ENCODE measurements at regions not wholly inside any gene's neighbourhood (a gene's known extent, or its start where the extent isn't known, plus 50 kb on each side); places are given as distances from the start of the nearest gene placed in this dataset.

DNA sequence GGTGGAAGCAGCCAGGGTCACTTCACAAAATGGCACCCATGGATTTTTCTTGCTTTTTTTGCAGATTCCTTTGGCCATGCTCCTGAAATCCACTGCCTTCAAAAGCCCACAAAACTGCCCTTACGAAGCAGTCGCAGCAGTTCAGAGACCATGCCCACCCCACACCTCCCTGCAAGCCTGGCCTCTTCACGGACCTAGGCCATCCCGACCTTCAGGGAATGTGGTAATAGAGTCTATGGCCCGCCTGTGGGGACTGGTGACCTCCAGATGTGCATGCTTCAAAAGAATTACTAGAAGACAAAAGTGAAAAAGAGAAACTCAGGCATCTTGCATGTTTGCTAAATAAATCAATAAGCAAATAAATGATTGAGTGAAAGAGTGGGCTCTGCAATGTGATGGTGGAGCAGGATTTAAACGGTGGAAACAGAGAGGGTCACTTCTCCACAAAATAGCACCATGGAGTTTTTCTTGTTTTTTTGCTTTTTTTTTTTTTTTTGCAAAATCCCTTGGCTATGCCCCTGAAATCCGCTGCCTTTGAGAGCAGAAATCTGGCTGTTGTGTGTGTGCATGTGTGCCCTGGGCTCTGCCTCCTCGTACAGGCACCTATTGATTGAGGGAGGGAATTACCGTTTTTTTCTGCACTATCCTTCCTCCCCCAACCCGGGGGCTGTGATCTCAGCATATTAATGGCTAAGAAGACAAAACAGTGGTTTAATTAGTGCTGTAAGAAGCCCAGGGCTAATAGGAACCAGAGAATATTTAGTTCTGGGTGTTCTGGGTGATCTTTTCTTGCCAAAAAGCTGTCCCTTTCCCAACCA lies 107.4 kb downstream of the PXDC1 start:
- no peak for ATAC-seq (ENCODE audit: insufficient number of reproducible peaks, low FRiP score, low read depth)
- Histone ChIP-seq H3K9me3 (no peaks in the 10 kb centered on the region), H3K36me3 (no peaks in the 10 kb centered on the region), H3K4me1 (ENCODE audit: control insufficient read depth in 1 of 2, low read depth in 2 of 2) (no peaks in the 10 kb centered on the region), H3K27ac (no peak overlapping the region), H3K4me3 (no peak overlapping the region), H3K27me3 (replicated peaks; ENCODE audit: insufficient read depth) (no peaks in the 10 kb centered on the region)
- TF ChIP-seq, protein P1, sequence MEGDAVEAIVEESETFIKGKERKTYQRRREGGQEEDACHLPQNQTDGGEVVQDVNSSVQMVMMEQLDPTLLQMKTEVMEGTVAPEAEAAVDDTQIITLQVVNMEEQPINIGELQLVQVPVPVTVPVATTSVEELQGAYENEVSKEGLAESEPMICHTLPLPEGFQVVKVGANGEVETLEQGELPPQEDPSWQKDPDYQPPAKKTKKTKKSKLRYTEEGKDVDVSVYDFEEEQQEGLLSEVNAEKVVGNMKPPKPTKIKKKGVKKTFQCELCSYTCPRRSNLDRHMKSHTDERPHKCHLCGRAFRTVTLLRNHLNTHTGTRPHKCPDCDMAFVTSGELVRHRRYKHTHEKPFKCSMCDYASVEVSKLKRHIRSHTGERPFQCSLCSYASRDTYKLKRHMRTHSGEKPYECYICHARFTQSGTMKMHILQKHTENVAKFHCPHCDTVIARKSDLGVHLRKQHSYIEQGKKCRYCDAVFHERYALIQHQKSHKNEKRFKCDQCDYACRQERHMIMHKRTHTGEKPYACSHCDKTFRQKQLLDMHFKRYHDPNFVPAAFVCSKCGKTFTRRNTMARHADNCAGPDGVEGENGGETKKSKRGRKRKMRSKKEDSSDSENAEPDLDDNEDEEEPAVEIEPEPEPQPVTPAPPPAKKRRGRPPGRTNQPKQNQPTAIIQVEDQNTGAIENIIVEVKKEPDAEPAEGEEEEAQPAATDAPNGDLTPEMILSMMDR (IDR thresholded peaks at IDR 0.05): no peak
- DNase-seq (ENCODE audit: low spot score): no peak

DNA sequence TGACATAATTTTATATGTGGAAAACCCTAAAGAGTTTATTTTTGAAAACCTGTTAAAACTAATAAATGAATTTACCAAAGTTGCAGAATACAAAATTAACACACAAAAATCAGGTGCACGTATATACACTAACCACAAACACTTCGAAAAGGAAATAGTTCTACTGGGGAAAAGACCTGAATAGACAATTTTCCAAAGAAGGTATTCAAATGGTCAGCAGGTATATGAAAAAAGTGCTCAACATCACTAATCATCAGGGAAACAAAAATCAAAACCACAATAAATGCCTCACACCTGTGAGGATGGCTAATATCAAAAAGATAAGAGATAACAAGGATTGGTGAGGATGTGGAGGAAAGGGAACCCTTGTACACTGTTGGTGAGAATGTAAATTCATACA lies 110.6 kb downstream of the PXDC1 start:
- H3K36me3 ChIP-seq: no peaks in the 10 kb centered on the region
- no peak overlapping the region for H3K4me3 ChIP-seq
- ATAC-seq (ENCODE audit: insufficient number of reproducible peaks, low FRiP score, low read depth) (no peak), DNase-seq (ENCODE audit: low spot score) (no peak)
- H3K27me3 ChIP-seq (replicated peaks; ENCODE audit: insufficient read depth): no peaks in the 10 kb centered on the region
- no peak overlapping the region for H3K27ac ChIP-seq
- no peaks in the 10 kb centered on the region for H3K4me1 ChIP-seq (ENCODE audit: control insufficient read depth in 1 of 2, low read depth in 2 of 2)
- H3K9me3 ChIP-seq: no peaks in the 10 kb centered on the region
- TF ChIP-seq, protein P1 (IDR thresholded peaks at IDR 0.05): no peak

DNA sequence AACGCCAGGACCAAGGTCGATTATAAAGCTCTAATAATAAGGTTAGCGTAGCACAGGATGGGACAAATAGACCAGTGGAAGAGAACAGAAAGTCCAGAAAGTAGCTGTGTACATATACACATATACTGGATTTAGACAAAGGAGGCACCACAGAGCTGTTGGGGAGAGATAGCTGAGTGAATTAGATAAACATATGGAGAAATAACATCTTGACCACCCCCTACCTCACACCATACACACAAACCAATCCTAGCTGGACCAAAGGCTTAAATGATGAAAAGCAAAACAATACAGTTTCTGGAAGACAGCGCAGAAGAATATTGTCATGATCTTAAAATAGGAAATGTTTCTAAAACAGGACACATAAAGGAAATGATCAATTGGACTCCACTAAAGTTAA lies 112.9 kb downstream of the PXDC1 start:
- Histone ChIP-seq H3K9me3 (no peaks in the 10 kb centered on the region), H3K27me3 (replicated peaks; ENCODE audit: insufficient read depth) (no peaks in the 10 kb centered on the region), H3K4me3 (no peak overlapping the region), H3K36me3 (no peaks in the 10 kb centered on the region), H3K27ac (no peak overlapping the region), H3K4me1 (ENCODE audit: control insufficient read depth in 1 of 2, low read depth in 2 of 2) (no peaks in the 10 kb centered on the region)
- ATAC-seq (ENCODE audit: insufficient number of reproducible peaks, low FRiP score, low read depth): no peak
- TF ChIP-seq, protein P1 (IDR thresholded peaks at IDR 0.05): no peak
- DNase-seq (ENCODE audit: low spot score): no peak

DNA sequence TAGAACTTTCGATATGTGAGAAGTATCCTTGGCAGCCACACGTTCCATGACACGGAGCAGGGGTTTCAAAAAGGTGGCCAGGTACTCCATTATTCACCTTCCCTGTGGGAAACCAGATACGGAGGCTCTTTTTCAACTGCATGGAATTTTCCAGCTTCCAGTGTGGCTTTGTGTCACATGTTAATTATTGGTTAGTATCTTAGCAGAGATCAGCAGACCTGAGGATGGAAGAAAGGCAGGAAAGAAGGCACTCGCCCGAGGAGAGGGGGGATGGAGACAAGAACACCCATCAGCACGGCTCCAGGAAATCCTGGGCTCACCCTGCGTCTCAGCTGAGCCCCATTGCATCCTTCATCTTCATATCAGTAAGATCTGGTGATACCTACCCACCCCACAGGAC lies 115.5 kb downstream of the PXDC1 start:
- Histone ChIP-seq H3K27me3 (replicated peaks; ENCODE audit: insufficient read depth) (no peaks in the 10 kb centered on the region), H3K9me3 (no peaks in the 10 kb centered on the region), H3K27ac (no peak overlapping the region), H3K36me3 (no peaks in the 10 kb centered on the region), H3K4me3 (no peak overlapping the region), H3K4me1 (ENCODE audit: control insufficient read depth in 1 of 2, low read depth in 2 of 2) (no peaks in the 10 kb centered on the region)
- no peak for ATAC-seq (ENCODE audit: insufficient number of reproducible peaks, low FRiP score, low read depth)
- TF ChIP-seq, protein P1 (IDR thresholded peaks at IDR 0.05): no peak
- no peak for DNase-seq (ENCODE audit: low spot score)

DNA sequence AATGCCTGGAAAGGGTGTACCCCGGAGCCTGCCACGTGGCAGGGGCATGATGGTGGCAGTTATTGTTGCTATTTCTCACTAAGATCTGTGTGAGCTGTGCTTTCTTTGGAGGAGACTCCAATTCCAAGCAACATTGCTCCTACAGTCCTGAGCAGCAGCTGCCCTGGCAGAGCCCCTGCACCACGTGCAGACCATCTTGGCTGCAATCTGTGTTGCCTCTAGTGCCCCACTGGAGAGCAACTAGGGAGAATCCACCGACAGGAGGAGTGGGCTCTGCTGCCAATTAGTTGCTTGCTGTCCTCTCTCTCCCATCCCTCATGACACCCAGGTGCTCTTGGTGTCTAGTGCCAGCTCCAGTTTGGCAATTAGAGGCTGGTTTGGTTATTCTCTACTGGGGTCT lies 116.0 kb downstream of the PXDC1 start:
- H3K4me1 ChIP-seq (ENCODE audit: control insufficient read depth in 1 of 2, low read depth in 2 of 2): no peaks in the 10 kb centered on the region
- H3K9me3 ChIP-seq: no peaks in the 10 kb centered on the region
- H3K4me3 ChIP-seq: no peak overlapping the region
- DNase-seq (ENCODE audit: low spot score) (no peak), ATAC-seq (ENCODE audit: insufficient number of reproducible peaks, low FRiP score, low read depth) (no peak)
- TF ChIP-seq, protein P1 (IDR thresholded peaks at IDR 0.05): no peak
- no peak overlapping the region for H3K27ac ChIP-seq
- no peaks in the 10 kb centered on the region for H3K27me3 ChIP-seq (replicated peaks; ENCODE audit: insufficient read depth)
- no peaks in the 10 kb centered on the region for H3K36me3 ChIP-seq

All from thoracic aorta (tissue), 2 donors.